ENCODE measurements at regions not wholly inside any gene's neighbourhood (a gene's known extent, or its start where the extent isn't known, plus 50 kb on each side); places are given as distances from the start of the nearest gene placed in this dataset.

- TF ChIP-seq CTCF (IDR thresholded peaks at IDR 0.05) = no peak
- Mint-ChIP-seq H3K36me3 (ENCODE audit: low read depth) (no peaks in the 10 kb centered on the region), H3K4me1 (ENCODE audit: low read depth) (peaks cover under 1% of the 10 kb centered on the region; the same call in 1 of the 2 replicates), H3K27ac (no peak overlapping the region), H3K9me3 (no peaks in the 10 kb centered on the region), H3K27me3 (ENCODE audit: insufficient read depth) (peaks cover 6% of the 10 kb centered on the region), H3K4me3 (no peak overlapping the region)
- DNase-seq = no peak
Observed at GRCh38 chr7:106430535-106431455, 146.0 kb upstream of the NAMPT start.

- no peak for TF ChIP-seq CTCF (IDR thresholded peaks at IDR 0.05)
- H3K27ac Mint-ChIP-seq = no peak overlapping the region
- H3K4me3 Mint-ChIP-seq = no peak overlapping the region
- H3K36me3 Mint-ChIP-seq (ENCODE audit: low read depth) = no peaks in the 10 kb centered on the region
- H3K27me3 Mint-ChIP-seq (ENCODE audit: insufficient read depth) = peaks cover 6% of the 10 kb centered on the region
- peaks cover 8% of the 10 kb centered on the region for H3K4me1 Mint-ChIP-seq (ENCODE audit: low read depth)
- H3K9me3 Mint-ChIP-seq = no peaks in the 10 kb centered on the region
- DNase-seq = no peak
Observed at GRCh38 chr7:106430103-106430502, 145.3 kb upstream of the NAMPT start.

- Mint-ChIP-seq H3K27me3 (ENCODE audit: insufficient read depth) (peaks cover 6% of the 10 kb centered on the region), H3K4me3 (no peak overlapping the region), H3K9me3 (no peaks in the 10 kb centered on the region), H3K27ac (no peak overlapping the region), H3K36me3 (ENCODE audit: low read depth) (no peaks in the 10 kb centered on the region), H3K4me1 (ENCODE audit: low read depth) (peaks cover 34% of the 10 kb centered on the region)
- TF ChIP-seq CTCF (IDR thresholded peaks at IDR 0.05) = no peak
- DNase-seq = no peak
Observed at GRCh38 chr7:106426803-106427202, 142.0 kb upstream of the NAMPT start.

GRCh38 chr7:106425017-106425719, 140.4 kb upstream of the NAMPT start:
- Mint-ChIP-seq H3K27me3 (ENCODE audit: insufficient read depth) (peaks cover 2% of the 10 kb centered on the region), H3K4me3 (peak overlapping the region; percentile 73), H3K36me3 (ENCODE audit: low read depth) (no peaks in the 10 kb centered on the region), H3K27ac (peak overlapping the region; percentile 94), H3K9me3 (no peaks in the 10 kb centered on the region), H3K4me1 (ENCODE audit: low read depth) (peaks cover 50% of the 10 kb centered on the region)
- TF ChIP-seq CTCF (IDR thresholded peaks at IDR 0.05) = no peak
- peak; percentile 96 for DNase-seq

- Mint-ChIP-seq H3K4me3 (peak overlapping the region; percentile 73), H3K9me3 (no peaks in the 10 kb centered on the region), H3K4me1 (ENCODE audit: low read depth) (peaks cover 54% of the 10 kb centered on the region), H3K36me3 (ENCODE audit: low read depth) (no peaks in the 10 kb centered on the region), H3K27ac (peak overlapping the region; percentile 94), H3K27me3 (ENCODE audit: insufficient read depth) (peaks cover 2% of the 10 kb centered on the region)
- no peak for TF ChIP-seq CTCF (IDR thresholded peaks at IDR 0.05)
- no peak for DNase-seq
Observed at GRCh38 chr7:106424476-106425016, 139.8 kb upstream of the NAMPT start.

All from HFFc6 (cell line).